ENCODE measurements at regions not wholly inside any gene's neighbourhood (a gene's known extent, or its start where the extent isn't known, plus 50 kb on each side); places are given as distances from the start of the nearest gene placed in this dataset.
"Not testable (repeated sequence)": the region's sequence is repeated elsewhere in the genome, so short reads cannot be mapped to it uniquely, and the experiment has no call there.

- TF ChIP-seq, protein P1, sequence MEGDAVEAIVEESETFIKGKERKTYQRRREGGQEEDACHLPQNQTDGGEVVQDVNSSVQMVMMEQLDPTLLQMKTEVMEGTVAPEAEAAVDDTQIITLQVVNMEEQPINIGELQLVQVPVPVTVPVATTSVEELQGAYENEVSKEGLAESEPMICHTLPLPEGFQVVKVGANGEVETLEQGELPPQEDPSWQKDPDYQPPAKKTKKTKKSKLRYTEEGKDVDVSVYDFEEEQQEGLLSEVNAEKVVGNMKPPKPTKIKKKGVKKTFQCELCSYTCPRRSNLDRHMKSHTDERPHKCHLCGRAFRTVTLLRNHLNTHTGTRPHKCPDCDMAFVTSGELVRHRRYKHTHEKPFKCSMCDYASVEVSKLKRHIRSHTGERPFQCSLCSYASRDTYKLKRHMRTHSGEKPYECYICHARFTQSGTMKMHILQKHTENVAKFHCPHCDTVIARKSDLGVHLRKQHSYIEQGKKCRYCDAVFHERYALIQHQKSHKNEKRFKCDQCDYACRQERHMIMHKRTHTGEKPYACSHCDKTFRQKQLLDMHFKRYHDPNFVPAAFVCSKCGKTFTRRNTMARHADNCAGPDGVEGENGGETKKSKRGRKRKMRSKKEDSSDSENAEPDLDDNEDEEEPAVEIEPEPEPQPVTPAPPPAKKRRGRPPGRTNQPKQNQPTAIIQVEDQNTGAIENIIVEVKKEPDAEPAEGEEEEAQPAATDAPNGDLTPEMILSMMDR (IDR thresholded peaks at IDR 0.05), result no peak
- TF ChIP-seq EZH2 (IDR thresholded peaks at IDR 0.05; ENCODE audit: borderline replicate concordance, insufficient read depth, low read depth, low read length, poor library complexity, severe bottlenecking), result no peak
- Histone ChIP-seq H3K9me3 (ENCODE audit: control extremely low read depth in 1 of 3, control insufficient read depth in 2 of 3, insufficient read depth in 1 of 3, low read length in 2 of 3) (peaks cover 0 to 3% (median 0%) of the 10 kb centered on the region in 3 donors), H3K27me3 (replicated peaks in 1 of 4; ENCODE audit: control extremely low read depth in 1 of 4, control insufficient read depth in 3 of 4, insufficient read depth in 4 of 4, low read length in 3 of 4) (no peaks in the 10 kb centered on the region), H4K20me1 (ENCODE audit: control insufficient read depth, insufficient read depth, low read length, poor library complexity, severe bottlenecking) (no peaks in the 10 kb centered on the region), H2AFZ (ENCODE audit: insufficient read depth, low read depth, low read length, poor library complexity, severe bottlenecking) (no peak overlapping the region), H3K36me3 (replicated peaks in 1 of 2; ENCODE audit: control extremely low read depth in 1 of 2, control insufficient read depth in 1 of 2, extremely low read depth in 1 of 2, insufficient read depth in 2 of 2, low read length in 1 of 2) (no peaks in the 10 kb centered on the region), H3K4me1 (ENCODE audit: control insufficient read depth in 2 of 2, insufficient read depth in 2 of 2, low read length in 2 of 2) (no peaks in the 10 kb centered on the region), H3K9ac (ENCODE audit: low read length) (no peak overlapping the region), H3K4me3 (ENCODE audit: control extremely low read depth in 1 of 5, extremely low read depth in 1 of 5, insufficient read depth in 1 of 5, low read depth in 2 of 5, low read length in 4 of 5) (no peak overlapping the region), H3K79me2 (ENCODE audit: control insufficient read depth, insufficient read depth, low read length) (no peaks in the 10 kb centered on the region), H3K27ac (ENCODE audit: low read length in 2 of 2) (no peak overlapping the region), H3K4me2 (replicated peaks; ENCODE audit: low read depth, low read length, poor library complexity, severe bottlenecking) (no peak overlapping the region)
- ChIA-PET CTCF (no interaction called here), POLR2A (no interaction called here)
- H3K4me3 Mint-ChIP-seq, result no peak overlapping the region
- H3K27ac Mint-ChIP-seq, result no peak overlapping the region
- no peak for DNase-seq
- no peak for ATAC-seq (ENCODE audit: low read depth)
- H3K9me3 Mint-ChIP-seq (ENCODE audit: insufficient read depth), result no peaks in the 10 kb centered on the region
- 88% methylated on average over 7 of the region's 9 CpGs for WGBS (ENCODE audit: insufficient coverage)
- intact Hi-C loops (cut with micrococcal nuclease), result no loop called here
- H3K27me3 Mint-ChIP-seq, result peaks cover 30% of the 10 kb centered on the region
- H3K4me1 Mint-ChIP-seq, result no peaks in the 10 kb centered on the region
Observed at GRCh38 chr20:58573257-58573656, 58.1 kb upstream of the APCDD1L start.

GRCh38 chr20:58572428-58572763, 57.2 kb upstream of the APCDD1L start:
- H3K9ac ChIP-seq (ENCODE audit: low read length); H3K27ac ChIP-seq (ENCODE audit: low read length in 2 of 2); H3K4me1 Mint-ChIP-seq; H3K79me2 ChIP-seq (ENCODE audit: control insufficient read depth, insufficient read depth, low read length); H3K4me3 Mint-ChIP-seq; H2AFZ ChIP-seq (ENCODE audit: insufficient read depth, low read depth, low read length, poor library complexity, severe bottlenecking); POLR2A ChIA-PET; DNase-seq; H3K4me2 ChIP-seq (replicated peaks; ENCODE audit: low read depth, low read length, poor library complexity, severe bottlenecking); H4K20me1 ChIP-seq (ENCODE audit: control insufficient read depth, insufficient read depth, low read length, poor library complexity, severe bottlenecking); H3K9me3 ChIP-seq (ENCODE audit: control extremely low read depth in 1 of 3, control insufficient read depth in 2 of 3, insufficient read depth in 1 of 3, low read length in 2 of 3); H3K9me3 Mint-ChIP-seq (ENCODE audit: insufficient read depth); H3K27me3 ChIP-seq (replicated peaks in 1 of 4; ENCODE audit: control extremely low read depth in 1 of 4, control insufficient read depth in 3 of 4, insufficient read depth in 4 of 4, low read length in 3 of 4); H3K4me1 ChIP-seq (ENCODE audit: control insufficient read depth in 2 of 2, insufficient read depth in 2 of 2, low read length in 2 of 2); ATAC-seq (ENCODE audit: low read depth); H3K4me3 ChIP-seq (ENCODE audit: control extremely low read depth in 1 of 5, extremely low read depth in 1 of 5, insufficient read depth in 1 of 5, low read depth in 2 of 5, low read length in 4 of 5); H3K27ac Mint-ChIP-seq; H3K36me3 ChIP-seq (replicated peaks in 1 of 2; ENCODE audit: control extremely low read depth in 1 of 2, control insufficient read depth in 1 of 2, extremely low read depth in 1 of 2, insufficient read depth in 2 of 2, low read length in 1 of 2); intact Hi-C loops (cut with micrococcal nuclease): not testable (repeated sequence)
- CTCF ChIA-PET, result interaction anchor here (0.7 kb wide), 1 partner anchor 368 kb away, joined by 3 read pairs; no protein-coding TSS in a partner anchor
- peaks cover 32% of the 10 kb centered on the region for H3K27me3 Mint-ChIP-seq
- WGBS (ENCODE audit: insufficient coverage), result 69% methylated on average over 2 of the region's 4 CpGs
